Posterior vena cava (tissue), 2 donors: ENCODE measurements at regions not wholly inside any gene's neighbourhood (a gene's known extent, or its start where the extent isn't known, plus 50 kb on each side); places are given as distances from the start of the nearest gene placed in this dataset.

ENCODE experiments used
- DNase-seq: peaks from one replicate; pipeline ENCODE4 v3.0.0-alpha.2; 2020; ENCODE audit warnings: low spot score
- intact Hi-C, 2 donors: fragments of 100-400 bp; cut with DNase I; formaldehyde crosslinking; loops; one replicate each; pipeline versions ENCODE4 v1.14.1 to v1.14.2; 2022 to 2023
- donor health status: DM: yes; HTN: yes; CAD: no.
- donor health status: DM: yes; HTN: yes; CAD: no.

- DNase-seq = no peak
- intact Hi-C loops = no loop called here
Observed at GRCh38 chr11:107157809-107158187, 139.5 kb upstream of the GUCY1A2 start.

DNA sequence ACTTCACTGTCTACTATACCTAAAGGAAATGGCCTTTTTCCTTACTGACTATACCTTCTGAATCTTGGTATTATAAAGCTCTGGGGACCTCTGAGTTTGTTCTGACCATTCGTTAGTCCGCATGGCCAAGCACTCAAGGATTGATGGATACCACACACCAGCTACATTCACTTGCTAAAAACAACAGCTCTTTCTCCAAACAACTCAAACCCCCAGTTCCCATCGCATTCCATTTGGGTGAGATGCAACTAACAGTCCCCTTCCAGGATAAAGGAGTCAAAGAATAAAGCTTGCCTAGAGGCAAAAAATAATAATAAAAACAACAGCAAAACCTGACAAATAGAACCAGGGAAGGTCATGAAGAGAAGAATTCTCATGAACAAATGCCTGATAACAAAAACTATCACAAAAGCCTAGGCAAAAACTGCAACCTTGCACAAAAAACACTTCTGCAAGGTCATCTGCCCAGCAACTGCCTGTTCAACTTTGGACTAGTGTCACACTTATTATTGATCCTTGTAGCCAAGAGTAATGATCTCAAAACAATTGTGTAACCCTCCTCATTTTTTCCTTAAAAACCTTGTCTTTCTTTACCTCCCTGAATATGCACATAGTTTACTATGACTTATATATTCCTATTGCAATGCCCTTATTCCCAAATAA is 139.0 kb upstream of the GUCY1A2 start:
- intact Hi-C loops = no loop called here
- DNase-seq = no peak

DNA sequence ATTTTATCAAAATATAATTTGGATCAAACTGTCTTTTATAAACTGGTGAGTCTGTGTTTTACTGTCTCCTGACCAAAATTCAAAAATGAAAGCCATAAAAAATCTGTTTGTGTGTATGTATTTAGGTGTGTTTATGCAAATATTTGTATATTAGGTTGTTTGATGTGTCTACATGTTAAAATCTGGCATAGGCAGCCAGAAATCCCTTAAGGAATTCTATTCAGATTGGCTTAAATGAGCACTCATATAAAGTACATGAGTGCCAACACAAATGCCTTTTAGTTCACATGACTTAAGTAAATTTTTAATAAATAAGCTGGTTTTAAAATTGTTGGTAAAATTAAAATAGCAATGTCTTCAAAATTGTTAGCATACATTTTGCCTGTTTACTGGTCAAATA is 133.3 kb upstream of the GUCY1A2 start:
- DNase-seq = no peak
- intact Hi-C loops = no loop called here

DNA sequence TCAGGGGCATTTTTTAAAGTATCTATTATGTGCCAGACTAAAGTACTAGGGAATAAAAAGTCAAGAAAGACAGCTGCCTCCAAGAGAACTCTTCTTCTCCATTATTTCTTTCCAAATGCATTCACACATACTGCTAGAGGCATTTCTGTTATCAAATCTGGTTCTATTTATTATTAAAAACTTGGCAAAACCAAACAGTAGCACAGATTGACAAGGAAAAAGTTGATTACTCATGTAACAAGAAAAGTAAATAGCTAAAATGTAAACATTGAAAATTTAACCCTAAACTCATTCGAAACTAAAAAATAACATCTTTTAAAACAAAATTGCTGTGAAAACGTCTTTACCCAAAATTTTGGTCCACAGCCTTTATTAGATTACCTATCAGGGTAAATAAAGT is 132.9 kb upstream of the GUCY1A2 start:
- DNase-seq = no peak
- intact Hi-C loops = no loop called here

GRCh38 chr11:107140983-107141382 is 122.7 kb upstream of the GUCY1A2 start:
- intact Hi-C loops = no loop called here
- DNase-seq = no peak

DNA sequence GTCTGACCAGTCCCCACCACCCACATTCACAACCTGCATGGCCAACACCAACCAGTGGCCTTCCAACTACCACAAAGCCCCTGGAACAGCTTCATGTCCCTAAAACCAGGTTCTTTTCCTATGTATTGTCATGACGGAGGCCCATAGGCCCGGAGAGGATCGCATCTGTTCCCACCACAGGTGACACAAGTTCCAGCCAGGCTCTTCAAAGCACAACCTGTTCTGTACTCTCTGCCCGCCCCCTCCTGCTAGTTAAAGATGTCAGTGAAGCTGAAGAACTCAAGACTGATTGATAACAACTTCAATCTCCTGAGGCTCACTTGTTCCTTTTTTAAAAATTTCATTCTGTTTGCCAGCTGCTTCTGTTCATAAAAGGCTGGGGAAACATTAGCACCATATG is 121.1 kb upstream of the GUCY1A2 start:
- no peak for DNase-seq
- intact Hi-C loops = no loop called here

- no peak for DNase-seq
- intact Hi-C loops = no loop called here
Observed at GRCh38 chr11:107136892-107137291, 118.6 kb upstream of the GUCY1A2 start.

- intact Hi-C loops = no loop called here
- no peak for DNase-seq
Observed at GRCh38 chr11:107131756-107132155, 113.5 kb upstream of the GUCY1A2 start.

GRCh38 chr11:107123022-107123421 is 104.7 kb upstream of the GUCY1A2 start:
- intact Hi-C loops = no loop called here
- DNase-seq = no peak

- intact Hi-C loops = no loop called here
- DNase-seq = no peak
Observed at GRCh38 chr11:107118025-107118720, 99.9 kb upstream of the GUCY1A2 start.

- no peak for DNase-seq
- intact Hi-C loops = no loop called here
Observed at GRCh38 chr11:107116358-107116757, 98.1 kb upstream of the GUCY1A2 start.

GRCh38 chr11:107102692-107103477 is 84.6 kb upstream of the GUCY1A2 start:
- no peak for DNase-seq
- intact Hi-C loops = no loop called here

DNA sequence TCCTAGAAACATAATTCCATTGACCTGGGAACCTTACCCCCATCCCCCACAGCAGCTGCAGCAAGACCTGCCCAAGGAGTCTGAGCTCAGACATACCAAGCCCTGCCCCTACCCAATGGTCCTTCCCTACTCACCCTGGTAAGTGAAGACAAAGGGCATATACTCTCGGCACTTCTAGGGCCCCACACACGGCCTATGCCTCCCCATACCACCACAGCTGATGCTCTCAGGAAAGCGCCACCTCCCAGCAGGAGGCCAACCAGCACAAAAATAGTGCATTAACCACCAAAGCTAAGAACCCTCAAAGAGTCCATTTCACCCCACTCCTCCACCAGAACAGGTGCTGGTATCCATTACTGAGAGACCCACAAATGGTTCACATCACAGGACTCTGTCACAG is 74.4 kb upstream of the GUCY1A2 start:
- no peak for DNase-seq
- intact Hi-C loops = no loop called here

- DNase-seq = no peak
- intact Hi-C loops = no loop called here
Observed at GRCh38 chr11:107078375-107078774, 60.1 kb upstream of the GUCY1A2 start.

DNA sequence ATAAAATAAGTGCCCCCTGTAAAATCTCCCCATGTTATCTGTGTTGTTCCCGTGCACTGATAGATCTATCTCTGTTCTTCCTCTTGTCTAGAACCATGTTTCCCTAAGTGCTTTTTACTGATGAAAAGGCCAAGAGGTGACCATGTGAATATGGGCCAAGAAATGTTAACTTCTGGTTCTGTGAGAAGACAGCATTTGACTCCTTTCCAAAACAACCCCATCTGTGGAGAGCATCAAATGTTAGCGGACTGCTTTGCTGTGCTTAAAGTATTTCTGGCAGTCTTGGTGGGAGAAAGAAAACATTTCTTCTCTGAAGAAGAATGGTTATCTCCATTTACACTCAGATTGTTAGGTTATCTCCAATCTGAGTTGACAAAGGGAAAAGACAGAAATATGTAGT is 58.6 kb upstream of the GUCY1A2 start:
- intact Hi-C loops = no loop called here
- DNase-seq = no peak

DNA sequence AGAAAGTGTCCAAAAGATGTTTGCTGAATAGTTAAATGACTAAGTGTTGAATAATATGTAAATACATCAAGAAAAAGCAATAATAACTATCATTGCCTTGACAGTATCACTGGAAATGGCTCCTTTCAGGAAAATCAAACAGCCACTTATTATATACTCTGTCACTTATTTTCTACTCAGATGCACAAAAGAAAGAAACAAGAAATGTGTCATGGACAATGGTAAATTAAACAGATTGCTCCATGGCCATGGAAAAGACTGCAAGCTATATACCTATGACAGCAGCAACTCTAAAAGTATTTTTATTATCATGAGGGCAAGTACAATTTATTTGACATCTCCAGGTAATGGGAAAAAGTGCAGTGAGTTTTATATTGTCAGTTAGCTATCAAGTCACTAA is 52.9 kb upstream of the GUCY1A2 start:
- intact Hi-C loops = no loop called here
- no peak for DNase-seq
